ENCODE measurements at regions not wholly inside any gene's neighbourhood (a gene's known extent, or its start where the extent isn't known, plus 50 kb on each side); places are given as distances from the start of the nearest gene placed in this dataset.

DNA sequence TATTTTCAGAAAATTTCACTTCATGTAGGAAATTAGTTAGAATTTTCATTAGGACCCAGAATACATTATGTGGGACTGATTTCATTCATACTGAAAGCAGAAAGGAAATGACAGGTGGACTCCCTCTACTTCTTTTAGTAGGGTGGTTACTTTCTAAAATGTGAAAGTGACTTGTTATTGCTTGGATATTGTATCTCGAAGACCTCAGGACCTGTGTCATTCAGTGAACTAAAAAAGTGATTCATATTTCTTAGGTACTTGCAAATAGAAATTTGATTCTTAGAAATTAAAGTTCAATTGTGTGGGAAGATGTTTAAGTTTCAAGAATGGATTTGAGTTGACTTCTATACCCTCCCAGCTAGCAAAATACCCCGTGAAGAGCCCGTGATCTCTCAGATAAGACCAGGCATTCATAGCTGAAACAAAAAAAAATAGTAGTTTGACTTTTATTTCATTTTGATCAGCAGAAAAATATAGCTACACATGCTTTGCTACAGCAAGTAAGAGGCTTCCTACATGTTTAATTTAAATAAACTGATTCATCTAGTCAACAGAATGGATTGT lies 1037.1 kb downstream of the GATA3 start:
- H3K27me3 ChIP-seq, result no peaks in the 10 kb centered on the region
- DNase-seq, result no peak
- no peak overlapping the region for H3K27ac ChIP-seq
- H3K36me3 ChIP-seq, result no peaks in the 10 kb centered on the region
- H3K4me3 ChIP-seq, result no peak overlapping the region
- TF ChIP-seq POLR2A (IDR thresholded peaks at IDR 0.05), result no peak
- TF ChIP-seq, protein P1, sequence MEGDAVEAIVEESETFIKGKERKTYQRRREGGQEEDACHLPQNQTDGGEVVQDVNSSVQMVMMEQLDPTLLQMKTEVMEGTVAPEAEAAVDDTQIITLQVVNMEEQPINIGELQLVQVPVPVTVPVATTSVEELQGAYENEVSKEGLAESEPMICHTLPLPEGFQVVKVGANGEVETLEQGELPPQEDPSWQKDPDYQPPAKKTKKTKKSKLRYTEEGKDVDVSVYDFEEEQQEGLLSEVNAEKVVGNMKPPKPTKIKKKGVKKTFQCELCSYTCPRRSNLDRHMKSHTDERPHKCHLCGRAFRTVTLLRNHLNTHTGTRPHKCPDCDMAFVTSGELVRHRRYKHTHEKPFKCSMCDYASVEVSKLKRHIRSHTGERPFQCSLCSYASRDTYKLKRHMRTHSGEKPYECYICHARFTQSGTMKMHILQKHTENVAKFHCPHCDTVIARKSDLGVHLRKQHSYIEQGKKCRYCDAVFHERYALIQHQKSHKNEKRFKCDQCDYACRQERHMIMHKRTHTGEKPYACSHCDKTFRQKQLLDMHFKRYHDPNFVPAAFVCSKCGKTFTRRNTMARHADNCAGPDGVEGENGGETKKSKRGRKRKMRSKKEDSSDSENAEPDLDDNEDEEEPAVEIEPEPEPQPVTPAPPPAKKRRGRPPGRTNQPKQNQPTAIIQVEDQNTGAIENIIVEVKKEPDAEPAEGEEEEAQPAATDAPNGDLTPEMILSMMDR (IDR thresholded peaks at IDR 0.05), result no peak
- H3K9me3 ChIP-seq, result no peaks in the 10 kb centered on the region
- H3K4me1 ChIP-seq, result no peaks in the 10 kb centered on the region

GRCh38 chr10:9096288-9096687 lies 1041.8 kb downstream of the GATA3 start:
- Histone ChIP-seq H3K27me3 (no peaks in the 10 kb centered on the region), H3K36me3 (no peaks in the 10 kb centered on the region), H3K27ac (no peak overlapping the region), H3K4me3 (no peak overlapping the region), H3K9me3 (no peaks in the 10 kb centered on the region), H3K4me1 (no peaks in the 10 kb centered on the region)
- TF ChIP-seq, protein P1 (IDR thresholded peaks at IDR 0.05), result no peak
- TF ChIP-seq POLR2A (IDR thresholded peaks at IDR 0.05), result no peak
- no peak for DNase-seq

GRCh38 chr10:9097206-9097990 lies 1042.9 kb downstream of the GATA3 start:
- Histone ChIP-seq H3K9me3 (no peaks in the 10 kb centered on the region), H3K36me3 (no peaks in the 10 kb centered on the region), H3K4me3 (no peak overlapping the region), H3K27me3 (no peaks in the 10 kb centered on the region), H3K27ac (no peak overlapping the region), H3K4me1 (no peaks in the 10 kb centered on the region)
- DNase-seq, result no peak
- TF ChIP-seq POLR2A (IDR thresholded peaks at IDR 0.05), result no peak
- TF ChIP-seq, protein P1 (IDR thresholded peaks at IDR 0.05), result no peak

GRCh38 chr10:9097991-9098306 lies 1043.5 kb downstream of the GATA3 start:
- Histone ChIP-seq H3K4me1 (no peaks in the 10 kb centered on the region), H3K4me3 (no peak overlapping the region), H3K9me3 (no peaks in the 10 kb centered on the region), H3K27me3 (no peaks in the 10 kb centered on the region), H3K36me3 (no peaks in the 10 kb centered on the region), H3K27ac (no peak overlapping the region)
- TF ChIP-seq, protein P1 (IDR thresholded peaks at IDR 0.05), result no peak
- TF ChIP-seq POLR2A (IDR thresholded peaks at IDR 0.05), result no peak
- DNase-seq, result no peak

DNA sequence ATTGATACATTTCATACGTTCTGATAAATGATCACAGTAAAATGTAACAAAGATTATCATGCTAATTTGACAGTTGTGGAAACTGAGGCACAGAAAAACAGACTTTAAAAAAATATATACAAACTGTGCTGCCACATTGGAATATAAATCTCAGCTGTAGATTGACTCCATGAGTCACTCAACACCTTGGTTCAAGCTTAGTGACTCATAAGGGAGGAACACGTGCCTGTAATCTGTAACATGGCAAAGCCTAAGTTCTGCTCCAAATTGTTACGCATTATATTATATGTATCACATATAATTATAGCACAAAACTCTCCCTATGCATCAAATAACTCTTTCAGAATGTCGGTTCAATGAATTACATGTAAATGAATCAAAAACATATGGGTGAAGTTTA lies 1047.5 kb downstream of the GATA3 start:
- Histone ChIP-seq H3K9me3 (no peaks in the 10 kb centered on the region), H3K27ac (no peak overlapping the region), H3K27me3 (no peaks in the 10 kb centered on the region), H3K4me3 (no peak overlapping the region), H3K36me3 (no peaks in the 10 kb centered on the region), H3K4me1 (no peaks in the 10 kb centered on the region)
- no peak for DNase-seq
- TF ChIP-seq POLR2A (IDR thresholded peaks at IDR 0.05), result no peak
- TF ChIP-seq, protein P1 (IDR thresholded peaks at IDR 0.05), result no peak
